GM04504 (cell line): ENCODE measurements at regions not wholly inside any gene's neighbourhood (a gene's known extent, or its start where the extent isn't known, plus 50 kb on each side); places are given as distances from the start of the nearest gene placed in this dataset.

Experiments used
- DNase-seq: peaks from one replicate; pipeline ENCODE4 v3.0.0-alpha.2; 2012; ENCODE audit warnings: low read depth

- DNase-seq = no peak
These were observed 311.0 kb downstream of the GABRB2 start for GRCh38 chr5:161235569-161235968.

- DNase-seq = no peak
These were observed 313.0 kb downstream of the GABRB2 start for GRCh38 chr5:161233553-161233952.

- DNase-seq = no peak
These were observed 316.3 kb downstream of the GABRB2 start for GRCh38 chr5:161230221-161230620.

- no peak for DNase-seq
These were observed 326.7 kb downstream of the GABRB2 start for GRCh38 chr5:161219816-161220215.

GRCh38 chr5:161216877-161217276, 329.6 kb downstream of the GABRB2 start:
- no peak for DNase-seq

GRCh38 chr5:161212123-161212712, 334.3 kb downstream of the GABRB2 start:
- DNase-seq = no peak

GRCh38 chr5:161201558-161201957, 345.0 kb downstream of the GABRB2 start:
- no peak for DNase-seq

GRCh38 chr5:161190778-161191177, 338.8 kb upstream of the ATP10B start:
- no peak for DNase-seq

GRCh38 chr5:161190086-161190485, 338.1 kb upstream of the ATP10B start:
- DNase-seq = no peak

- no peak for DNase-seq
These were observed 337.4 kb upstream of the ATP10B start for GRCh38 chr5:161189452-161189851.

- DNase-seq = no peak
These were observed 331.5 kb upstream of the ATP10B start for GRCh38 chr5:161183559-161183958.

- no peak for DNase-seq
These were observed 324.2 kb upstream of the ATP10B start for GRCh38 chr5:161176221-161176620.

- no peak for DNase-seq
These were observed 317.8 kb upstream of the ATP10B start for GRCh38 chr5:161169776-161170175.

- no peak for DNase-seq
These were observed 315.2 kb upstream of the ATP10B start for GRCh38 chr5:161167016-161167767.

GRCh38 chr5:161165998-161166660, 314.1 kb upstream of the ATP10B start:
- DNase-seq = no peak

- DNase-seq = no peak
These were observed 305.9 kb upstream of the ATP10B start for GRCh38 chr5:161157925-161158324.

- DNase-seq = no peak
These were observed 303.4 kb upstream of the ATP10B start for GRCh38 chr5:161155451-161155850.

- no peak for DNase-seq
These were observed 300.5 kb upstream of the ATP10B start for GRCh38 chr5:161152415-161152940.

GRCh38 chr5:161150441-161150988, 298.5 kb upstream of the ATP10B start:
- no peak for DNase-seq

- no peak for DNase-seq
These were observed 297.1 kb upstream of the ATP10B start for GRCh38 chr5:161149078-161149477.

GRCh38 chr5:161138751-161139455, 286.9 kb upstream of the ATP10B start:
- no peak for DNase-seq

GRCh38 chr5:161134956-161135355, 282.9 kb upstream of the ATP10B start:
- no peak for DNase-seq
